ENCODE measurements at regions not wholly inside any gene's neighbourhood (a gene's known extent, or its start where the extent isn't known, plus 50 kb on each side); places are given as distances from the start of the nearest gene placed in this dataset.
"Not testable (repeated sequence)": the region's sequence is repeated elsewhere in the genome, so short reads cannot be mapped to it uniquely, and the experiment has no call there.

DNA sequence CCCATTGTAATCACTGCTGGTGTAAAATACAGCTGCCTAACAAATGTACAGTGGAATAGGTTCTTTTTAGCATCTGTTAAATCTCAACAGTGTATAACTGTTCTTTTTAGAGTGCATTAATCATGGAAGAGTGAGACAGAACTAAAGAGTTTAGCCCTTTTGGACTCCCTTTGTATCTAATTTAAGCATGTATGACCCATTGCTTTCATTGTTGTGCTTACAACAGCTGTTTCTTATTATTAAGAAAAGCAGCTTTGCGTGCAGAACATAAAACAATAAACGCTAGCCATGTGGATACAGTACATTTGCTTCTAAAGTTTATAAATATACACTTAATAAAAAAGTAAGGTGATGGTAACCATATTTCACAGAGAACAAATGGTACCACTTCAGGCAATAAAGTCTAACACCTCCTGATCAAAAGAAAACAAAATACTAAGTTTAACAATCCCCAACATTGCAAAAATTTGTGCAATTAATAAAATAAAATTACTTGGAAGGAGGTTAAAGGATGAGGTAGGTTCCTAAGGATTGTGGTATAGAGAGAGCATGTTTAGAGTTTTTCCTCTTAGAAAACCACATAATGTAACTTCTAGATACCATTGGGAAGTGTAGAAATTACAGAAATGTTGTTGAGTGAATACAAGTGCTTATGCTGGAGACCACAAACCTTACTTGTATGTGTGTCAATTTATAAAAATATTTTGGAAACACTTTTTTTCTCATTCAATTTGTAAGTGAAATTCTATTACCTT is 448.7 kb downstream of the SLC6A15 start:
- Histone ChIP-seq H3K9me3 (ENCODE audit: control extremely low read depth in 1 of 3, control insufficient read depth in 2 of 3, insufficient read depth in 1 of 3, low read length in 2 of 3) (no peaks in the 10 kb centered on the region), H3K4me3 (ENCODE audit: control extremely low read depth in 1 of 5, extremely low read depth in 1 of 5, insufficient read depth in 1 of 5, low read depth in 2 of 5, low read length in 4 of 5) (no peak overlapping the region), H3K79me2 (ENCODE audit: control insufficient read depth, insufficient read depth, low read length) (no peaks in the 10 kb centered on the region), H3K4me2 (replicated peaks; ENCODE audit: low read depth, low read length, poor library complexity, severe bottlenecking) (no peak overlapping the region), H3K27ac (ENCODE audit: low read length in 2 of 2) (no peak overlapping the region), H3K27me3 (replicated peaks in 1 of 4; ENCODE audit: control extremely low read depth in 1 of 4, control insufficient read depth in 3 of 4, insufficient read depth in 4 of 4, low read length in 3 of 4) (no peaks in the 10 kb centered on the region), H3K36me3 (replicated peaks in 1 of 2; ENCODE audit: control extremely low read depth in 1 of 2, control insufficient read depth in 1 of 2, extremely low read depth in 1 of 2, insufficient read depth in 2 of 2, low read length in 1 of 2) (no peaks in the 10 kb centered on the region), H2AFZ (ENCODE audit: insufficient read depth, low read depth, low read length, poor library complexity, severe bottlenecking) (no peak overlapping the region), H3K9ac (ENCODE audit: low read length) (no peak overlapping the region), H4K20me1 (ENCODE audit: control insufficient read depth, insufficient read depth, low read length, poor library complexity, severe bottlenecking) (no peaks in the 10 kb centered on the region), H3K4me1 (ENCODE audit: control insufficient read depth in 2 of 2, insufficient read depth in 2 of 2, low read length in 2 of 2) (no peaks in the 10 kb centered on the region)
- ChIA-PET CTCF (no interaction called here), POLR2A (no interaction called here)
- no CpG with 5 or more reads among the region's 2 CpGs for WGBS (ENCODE audit: insufficient coverage)
- H3K4me3 Mint-ChIP-seq = no peak overlapping the region
- H3K4me1 Mint-ChIP-seq = no peaks in the 10 kb centered on the region
- no peak overlapping the region for H3K27ac Mint-ChIP-seq
- intact Hi-C loops (cut with micrococcal nuclease) = no loop called here
- no peaks in the 10 kb centered on the region for H3K27me3 Mint-ChIP-seq
- no peak for DNase-seq
- TF ChIP-seq, protein P1, sequence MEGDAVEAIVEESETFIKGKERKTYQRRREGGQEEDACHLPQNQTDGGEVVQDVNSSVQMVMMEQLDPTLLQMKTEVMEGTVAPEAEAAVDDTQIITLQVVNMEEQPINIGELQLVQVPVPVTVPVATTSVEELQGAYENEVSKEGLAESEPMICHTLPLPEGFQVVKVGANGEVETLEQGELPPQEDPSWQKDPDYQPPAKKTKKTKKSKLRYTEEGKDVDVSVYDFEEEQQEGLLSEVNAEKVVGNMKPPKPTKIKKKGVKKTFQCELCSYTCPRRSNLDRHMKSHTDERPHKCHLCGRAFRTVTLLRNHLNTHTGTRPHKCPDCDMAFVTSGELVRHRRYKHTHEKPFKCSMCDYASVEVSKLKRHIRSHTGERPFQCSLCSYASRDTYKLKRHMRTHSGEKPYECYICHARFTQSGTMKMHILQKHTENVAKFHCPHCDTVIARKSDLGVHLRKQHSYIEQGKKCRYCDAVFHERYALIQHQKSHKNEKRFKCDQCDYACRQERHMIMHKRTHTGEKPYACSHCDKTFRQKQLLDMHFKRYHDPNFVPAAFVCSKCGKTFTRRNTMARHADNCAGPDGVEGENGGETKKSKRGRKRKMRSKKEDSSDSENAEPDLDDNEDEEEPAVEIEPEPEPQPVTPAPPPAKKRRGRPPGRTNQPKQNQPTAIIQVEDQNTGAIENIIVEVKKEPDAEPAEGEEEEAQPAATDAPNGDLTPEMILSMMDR (IDR thresholded peaks at IDR 0.05) = no peak
- no peak for TF ChIP-seq EZH2 (IDR thresholded peaks at IDR 0.05; ENCODE audit: borderline replicate concordance, insufficient read depth, low read depth, low read length, poor library complexity, severe bottlenecking)
- no peak for ATAC-seq (ENCODE audit: low read depth)
- H3K9me3 Mint-ChIP-seq (ENCODE audit: insufficient read depth) = no peaks in the 10 kb centered on the region

DNA sequence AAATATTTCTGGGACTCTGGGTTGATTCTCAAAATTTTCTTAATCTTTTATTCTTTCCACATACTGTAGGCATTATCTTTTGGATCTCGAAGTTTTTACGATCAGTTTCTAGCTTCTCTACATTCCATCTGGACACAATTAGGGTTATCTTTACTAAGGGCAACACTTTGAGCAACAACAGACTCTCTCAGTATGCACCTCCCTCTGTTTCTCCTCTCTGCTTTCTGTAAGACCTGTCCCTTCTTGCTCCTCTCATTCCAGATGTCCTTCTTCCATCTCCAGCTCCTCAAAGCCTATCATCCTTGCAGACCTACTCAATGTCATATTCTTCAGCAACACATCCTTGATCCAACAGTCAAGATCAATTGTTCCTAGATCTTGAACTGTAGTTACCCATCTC is 457.0 kb downstream of the SLC6A15 start:
- H3K4me1 Mint-ChIP-seq = no peaks in the 10 kb centered on the region
- Histone ChIP-seq H3K4me2 (replicated peaks; ENCODE audit: low read depth, low read length, poor library complexity, severe bottlenecking) (no peak overlapping the region), H3K9ac (ENCODE audit: low read length) (no peak overlapping the region), H3K4me3 (ENCODE audit: control extremely low read depth in 1 of 5, extremely low read depth in 1 of 5, insufficient read depth in 1 of 5, low read depth in 2 of 5, low read length in 4 of 5) (no peak overlapping the region), H3K79me2 (ENCODE audit: control insufficient read depth, insufficient read depth, low read length) (no peaks in the 10 kb centered on the region), H3K36me3 (replicated peaks in 1 of 2; ENCODE audit: control extremely low read depth in 1 of 2, control insufficient read depth in 1 of 2, extremely low read depth in 1 of 2, insufficient read depth in 2 of 2, low read length in 1 of 2) (no peaks in the 10 kb centered on the region), H3K27ac (ENCODE audit: low read length in 2 of 2) (no peak overlapping the region), H3K27me3 (replicated peaks in 1 of 4; ENCODE audit: control extremely low read depth in 1 of 4, control insufficient read depth in 3 of 4, insufficient read depth in 4 of 4, low read length in 3 of 4) (no peaks in the 10 kb centered on the region), H2AFZ (ENCODE audit: insufficient read depth, low read depth, low read length, poor library complexity, severe bottlenecking) (no peak overlapping the region), H3K9me3 (ENCODE audit: control extremely low read depth in 1 of 3, control insufficient read depth in 2 of 3, insufficient read depth in 1 of 3, low read length in 2 of 3) (no peaks in the 10 kb centered on the region), H4K20me1 (ENCODE audit: control insufficient read depth, insufficient read depth, low read length, poor library complexity, severe bottlenecking) (no peaks in the 10 kb centered on the region), H3K4me1 (ENCODE audit: control insufficient read depth in 2 of 2, insufficient read depth in 2 of 2, low read length in 2 of 2) (no peaks in the 10 kb centered on the region)
- H3K27me3 Mint-ChIP-seq = no peaks in the 10 kb centered on the region
- TF ChIP-seq EZH2 (IDR thresholded peaks at IDR 0.05; ENCODE audit: borderline replicate concordance, insufficient read depth, low read depth, low read length, poor library complexity, severe bottlenecking) = no peak
- TF ChIP-seq, protein P1 (IDR thresholded peaks at IDR 0.05) = no peak
- POLR2A ChIA-PET = no interaction called here
- DNase-seq (no peak), ATAC-seq (ENCODE audit: low read depth) (no peak)
- WGBS (ENCODE audit: insufficient coverage) = 90% methylated on average over 2 of the region's 2 CpGs
- CTCF ChIA-PET = no interaction called here
- no peaks in the 10 kb centered on the region for H3K9me3 Mint-ChIP-seq (ENCODE audit: insufficient read depth)
- H3K4me3 Mint-ChIP-seq = no peak overlapping the region
- intact Hi-C loops (cut with micrococcal nuclease) = no loop called here
- no peak overlapping the region for H3K27ac Mint-ChIP-seq

DNA sequence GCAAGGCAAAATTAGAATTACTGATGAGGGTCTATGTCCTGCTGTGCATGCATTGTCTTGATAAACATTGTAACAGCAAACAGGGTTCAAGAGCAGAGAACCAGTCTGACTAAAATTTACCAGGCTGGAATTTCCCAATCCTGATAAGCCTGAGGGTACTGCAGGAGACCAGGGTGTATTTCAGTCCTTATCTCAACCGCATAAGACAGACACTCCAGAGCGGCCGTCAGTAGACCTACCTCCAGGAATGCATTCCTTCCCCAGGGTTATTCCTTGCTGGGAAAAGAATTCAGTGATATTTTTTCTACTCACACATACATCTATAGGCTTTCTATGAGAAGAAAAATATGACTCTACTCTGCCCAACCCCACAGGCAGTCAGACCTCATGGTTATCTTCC is 466.1 kb downstream of the SLC6A15 start:
- H3K79me2 ChIP-seq (ENCODE audit: control insufficient read depth, insufficient read depth, low read length); CTCF ChIA-PET; H3K4me3 ChIP-seq (ENCODE audit: control extremely low read depth in 1 of 5, extremely low read depth in 1 of 5, insufficient read depth in 1 of 5, low read depth in 2 of 5, low read length in 4 of 5); H3K4me2 ChIP-seq (replicated peaks; ENCODE audit: low read depth, low read length, poor library complexity, severe bottlenecking); H3K9ac ChIP-seq (ENCODE audit: low read length); H4K20me1 ChIP-seq (ENCODE audit: control insufficient read depth, insufficient read depth, low read length, poor library complexity, severe bottlenecking); H3K27ac ChIP-seq (ENCODE audit: low read length in 2 of 2); intact Hi-C loops (cut with micrococcal nuclease); ATAC-seq (ENCODE audit: low read depth); H3K9me3 Mint-ChIP-seq (ENCODE audit: insufficient read depth); H3K4me3 Mint-ChIP-seq; H3K27me3 ChIP-seq (replicated peaks in 1 of 4; ENCODE audit: control extremely low read depth in 1 of 4, control insufficient read depth in 3 of 4, insufficient read depth in 4 of 4, low read length in 3 of 4); DNase-seq; H3K27ac Mint-ChIP-seq; H3K4me1 ChIP-seq (ENCODE audit: control insufficient read depth in 2 of 2, insufficient read depth in 2 of 2, low read length in 2 of 2); H3K4me1 Mint-ChIP-seq; H3K36me3 ChIP-seq (replicated peaks in 1 of 2; ENCODE audit: control extremely low read depth in 1 of 2, control insufficient read depth in 1 of 2, extremely low read depth in 1 of 2, insufficient read depth in 2 of 2, low read length in 1 of 2); H2AFZ ChIP-seq (ENCODE audit: insufficient read depth, low read depth, low read length, poor library complexity, severe bottlenecking); POLR2A ChIA-PET; H3K27me3 Mint-ChIP-seq; H3K9me3 ChIP-seq (ENCODE audit: control extremely low read depth in 1 of 3, control insufficient read depth in 2 of 3, insufficient read depth in 1 of 3, low read length in 2 of 3): not testable (repeated sequence)
- 100% methylated on average over 1 of the region's 3 CpGs for WGBS (ENCODE audit: insufficient coverage)

All from B cell (primary cell).